ENCODE measurements at regions not wholly inside any gene's neighbourhood (a gene's known extent, or its start where the extent isn't known, plus 50 kb on each side); places are given as distances from the start of the nearest gene placed in this dataset.

- Histone ChIP-seq H3K9ac (ENCODE audit: low read depth, low read length) (no peak overlapping the region), H3K4me1 (ENCODE audit: control insufficient read depth, insufficient read depth, low read length) (peaks cover 2% of the 10 kb centered on the region), H3K27me3 (ENCODE audit: control insufficient read depth, insufficient read depth, low read length) (no peaks in the 10 kb centered on the region), H3K9me3 (ENCODE audit: control insufficient read depth, insufficient read depth, low read length) (no peaks in the 10 kb centered on the region), H3K36me3 (ENCODE audit: control insufficient read depth, insufficient read depth, low read length) (no peaks in the 10 kb centered on the region), H3K4me3 (ENCODE audit: low read depth, low read length) (no peak overlapping the region)
Measured at GRCh38 chr2:76506538-76506937, 795.8 kb upstream of the GCFC2 start.

GRCh38 chr2:76501641-76502040 lies 790.9 kb upstream of the GCFC2 start:
- Histone ChIP-seq H3K9ac (ENCODE audit: low read depth, low read length) (no peak overlapping the region), H3K27me3 (ENCODE audit: control insufficient read depth, insufficient read depth, low read length) (no peaks in the 10 kb centered on the region), H3K4me3 (ENCODE audit: low read depth, low read length) (no peak overlapping the region), H3K4me1 (ENCODE audit: control insufficient read depth, insufficient read depth, low read length) (no peaks in the 10 kb centered on the region), H3K36me3 (ENCODE audit: control insufficient read depth, insufficient read depth, low read length) (no peaks in the 10 kb centered on the region), H3K9me3 (ENCODE audit: control insufficient read depth, insufficient read depth, low read length) (no peaks in the 10 kb centered on the region)

GRCh38 chr2:76498360-76498759 lies 787.6 kb upstream of the GCFC2 start:
- Histone ChIP-seq H3K4me1 (ENCODE audit: control insufficient read depth, insufficient read depth, low read length) (no peaks in the 10 kb centered on the region), H3K9me3 (ENCODE audit: control insufficient read depth, insufficient read depth, low read length) (no peaks in the 10 kb centered on the region), H3K36me3 (ENCODE audit: control insufficient read depth, insufficient read depth, low read length) (no peaks in the 10 kb centered on the region), H3K4me3 (ENCODE audit: low read depth, low read length) (no peak overlapping the region), H3K9ac (ENCODE audit: low read depth, low read length) (no peak overlapping the region), H3K27me3 (ENCODE audit: control insufficient read depth, insufficient read depth, low read length) (no peaks in the 10 kb centered on the region)

- no peaks in the 10 kb centered on the region for H3K36me3 ChIP-seq (ENCODE audit: control insufficient read depth, insufficient read depth, low read length)
- H3K9me3 ChIP-seq (ENCODE audit: control insufficient read depth, insufficient read depth, low read length): no peaks in the 10 kb centered on the region
- no peaks in the 10 kb centered on the region for H3K27me3 ChIP-seq (ENCODE audit: control insufficient read depth, insufficient read depth, low read length)
- no peak overlapping the region for H3K9ac ChIP-seq (ENCODE audit: low read depth, low read length)
- H3K4me1 ChIP-seq (ENCODE audit: control insufficient read depth, insufficient read depth, low read length): no peaks in the 10 kb centered on the region
- H3K4me3 ChIP-seq (ENCODE audit: low read depth, low read length): no peak overlapping the region
Measured at GRCh38 chr2:76491503-76491902, 780.8 kb upstream of the GCFC2 start.

GRCh38 chr2:76478266-76479035 lies 767.7 kb upstream of the GCFC2 start:
- Histone ChIP-seq H3K9me3 (ENCODE audit: control insufficient read depth, insufficient read depth, low read length) (no peaks in the 10 kb centered on the region), H3K4me3 (ENCODE audit: low read depth, low read length) (no peak overlapping the region), H3K27me3 (ENCODE audit: control insufficient read depth, insufficient read depth, low read length) (no peaks in the 10 kb centered on the region), H3K36me3 (ENCODE audit: control insufficient read depth, insufficient read depth, low read length) (no peaks in the 10 kb centered on the region), H3K9ac (ENCODE audit: low read depth, low read length) (no peak overlapping the region), H3K4me1 (ENCODE audit: control insufficient read depth, insufficient read depth, low read length) (peaks cover 8% of the 10 kb centered on the region)

- Histone ChIP-seq H3K36me3 (ENCODE audit: control insufficient read depth, insufficient read depth, low read length) (no peaks in the 10 kb centered on the region), H3K4me3 (ENCODE audit: low read depth, low read length) (no peak overlapping the region), H3K9me3 (ENCODE audit: control insufficient read depth, insufficient read depth, low read length) (no peaks in the 10 kb centered on the region), H3K4me1 (ENCODE audit: control insufficient read depth, insufficient read depth, low read length) (no peaks in the 10 kb centered on the region), H3K9ac (ENCODE audit: low read depth, low read length) (no peak overlapping the region), H3K27me3 (ENCODE audit: control insufficient read depth, insufficient read depth, low read length) (no peaks in the 10 kb centered on the region)
Measured at GRCh38 chr2:76472946-76473345, 762.2 kb upstream of the GCFC2 start.

- Histone ChIP-seq H3K9me3 (ENCODE audit: control insufficient read depth, insufficient read depth, low read length) (no peaks in the 10 kb centered on the region), H3K4me3 (ENCODE audit: low read depth, low read length) (no peak overlapping the region), H3K9ac (ENCODE audit: low read depth, low read length) (no peak overlapping the region), H3K36me3 (ENCODE audit: control insufficient read depth, insufficient read depth, low read length) (no peaks in the 10 kb centered on the region), H3K27me3 (ENCODE audit: control insufficient read depth, insufficient read depth, low read length) (no peaks in the 10 kb centered on the region), H3K4me1 (ENCODE audit: control insufficient read depth, insufficient read depth, low read length) (peaks cover 4% of the 10 kb centered on the region)
Measured at GRCh38 chr2:76469066-76469465, 758.4 kb upstream of the GCFC2 start.

- H3K36me3 ChIP-seq (ENCODE audit: control insufficient read depth, insufficient read depth, low read length): no peaks in the 10 kb centered on the region
- H3K4me1 ChIP-seq (ENCODE audit: control insufficient read depth, insufficient read depth, low read length): peaks cover 4% of the 10 kb centered on the region
- no peak overlapping the region for H3K9ac ChIP-seq (ENCODE audit: low read depth, low read length)
- H3K4me3 ChIP-seq (ENCODE audit: low read depth, low read length): no peak overlapping the region
- H3K27me3 ChIP-seq (ENCODE audit: control insufficient read depth, insufficient read depth, low read length): no peaks in the 10 kb centered on the region
- no peaks in the 10 kb centered on the region for H3K9me3 ChIP-seq (ENCODE audit: control insufficient read depth, insufficient read depth, low read length)
Measured at GRCh38 chr2:76467326-76467725, 756.6 kb upstream of the GCFC2 start.

GRCh38 chr2:76464310-76464709 lies 753.6 kb upstream of the GCFC2 start:
- Histone ChIP-seq H3K4me1 (ENCODE audit: control insufficient read depth, insufficient read depth, low read length) (peaks cover 4% of the 10 kb centered on the region), H3K9me3 (ENCODE audit: control insufficient read depth, insufficient read depth, low read length) (no peaks in the 10 kb centered on the region), H3K4me3 (ENCODE audit: low read depth, low read length) (no peak overlapping the region), H3K27me3 (ENCODE audit: control insufficient read depth, insufficient read depth, low read length) (no peaks in the 10 kb centered on the region), H3K36me3 (ENCODE audit: control insufficient read depth, insufficient read depth, low read length) (no peaks in the 10 kb centered on the region), H3K9ac (ENCODE audit: low read depth, low read length) (no peak overlapping the region)

GRCh38 chr2:76461431-76461830 lies 750.7 kb upstream of the GCFC2 start:
- Histone ChIP-seq H3K9ac (ENCODE audit: low read depth, low read length) (no peak overlapping the region), H3K4me1 (ENCODE audit: control insufficient read depth, insufficient read depth, low read length) (no peaks in the 10 kb centered on the region), H3K9me3 (ENCODE audit: control insufficient read depth, insufficient read depth, low read length) (no peaks in the 10 kb centered on the region), H3K36me3 (ENCODE audit: control insufficient read depth, insufficient read depth, low read length) (no peaks in the 10 kb centered on the region), H3K4me3 (ENCODE audit: low read depth, low read length) (no peak overlapping the region), H3K27me3 (ENCODE audit: control insufficient read depth, insufficient read depth, low read length) (no peaks in the 10 kb centered on the region)

GRCh38 chr2:76455910-76456309 lies 745.2 kb upstream of the GCFC2 start:
- Histone ChIP-seq H3K9ac (ENCODE audit: low read depth, low read length) (no peak overlapping the region), H3K9me3 (ENCODE audit: control insufficient read depth, insufficient read depth, low read length) (no peaks in the 10 kb centered on the region), H3K4me1 (ENCODE audit: control insufficient read depth, insufficient read depth, low read length) (no peaks in the 10 kb centered on the region), H3K36me3 (ENCODE audit: control insufficient read depth, insufficient read depth, low read length) (no peaks in the 10 kb centered on the region), H3K4me3 (ENCODE audit: low read depth, low read length) (no peak overlapping the region), H3K27me3 (ENCODE audit: control insufficient read depth, insufficient read depth, low read length) (no peaks in the 10 kb centered on the region)

GRCh38 chr2:76450024-76450475 lies 739.3 kb upstream of the GCFC2 start:
- Histone ChIP-seq H3K36me3 (ENCODE audit: control insufficient read depth, insufficient read depth, low read length) (no peaks in the 10 kb centered on the region), H3K27me3 (ENCODE audit: control insufficient read depth, insufficient read depth, low read length) (no peaks in the 10 kb centered on the region), H3K9ac (ENCODE audit: low read depth, low read length) (no peak overlapping the region), H3K4me3 (ENCODE audit: low read depth, low read length) (no peak overlapping the region), H3K9me3 (ENCODE audit: control insufficient read depth, insufficient read depth, low read length) (no peaks in the 10 kb centered on the region), H3K4me1 (ENCODE audit: control insufficient read depth, insufficient read depth, low read length) (no peaks in the 10 kb centered on the region)

Data from iPS-15b (cell line).